DMS53 (cell line): ENCODE measurements at regions not wholly inside any gene's neighbourhood (a gene's known extent, or its start where the extent isn't known, plus 50 kb on each side); places are given as distances from the start of the nearest gene placed in this dataset.

Experiments
- DNase-seq: peaks from one replicate; lab custom pipeline; 2025; lab: John Stamatoyannopoulos, UW

GRCh38 chr20:9981829-9982228 is 53.0 kb upstream of the ANKEF1 start:
- no peak for DNase-seq

GRCh38 chr20:9978397-9979004 is 56.3 kb upstream of the ANKEF1 start:
- peak; percentile 89 for DNase-seq

GRCh38 chr20:9977629-9978028 is 57.2 kb upstream of the ANKEF1 start:
- no peak for DNase-seq

GRCh38 chr20:9974324-9974723 is 60.5 kb upstream of the ANKEF1 start:
- no peak for DNase-seq

GRCh38 chr20:9971746-9972145 is 63.0 kb upstream of the ANKEF1 start:
- no peak for DNase-seq

- DNase-seq = no peak
These were observed 65.2 kb upstream of the ANKEF1 start for GRCh38 chr20:9969626-9970025.

GRCh38 chr20:9968015-9968414 is 66.8 kb upstream of the ANKEF1 start:
- no peak for DNase-seq

- peak; percentile 27 for DNase-seq
These were observed 67.8 kb upstream of the ANKEF1 start for GRCh38 chr20:9966966-9967365.

GRCh38 chr20:9963029-9963428 is 71.8 kb upstream of the ANKEF1 start:
- no peak for DNase-seq

- no peak for DNase-seq
These were observed 76.1 kb upstream of the ANKEF1 start for GRCh38 chr20:9958693-9959092.

GRCh38 chr20:9955646-9956045 is 79.1 kb upstream of the ANKEF1 start:
- DNase-seq = no peak

GRCh38 chr20:9949563-9949962 is 85.2 kb upstream of the ANKEF1 start:
- no peak for DNase-seq

GRCh38 chr20:9945408-9945807 is 89.4 kb upstream of the ANKEF1 start:
- DNase-seq = peak; percentile 22

GRCh38 chr20:9942736-9943135 is 92.1 kb upstream of the ANKEF1 start:
- no peak for DNase-seq

GRCh38 chr20:9940329-9940728 is 94.5 kb upstream of the ANKEF1 start:
- DNase-seq = no peak

- DNase-seq = no peak
These were observed 95.6 kb upstream of the ANKEF1 start for GRCh38 chr20:9939231-9939630.

GRCh38 chr20:9935285-9935684 is 96.4 kb upstream of the PAK5 start:
- no peak for DNase-seq

GRCh38 chr20:9930142-9930541 is 91.3 kb upstream of the PAK5 start:
- DNase-seq = no peak

- DNase-seq = peak; percentile 16
These were observed 90.1 kb upstream of the PAK5 start for GRCh38 chr20:9928955-9929354.

- DNase-seq = no peak
These were observed 89.4 kb upstream of the PAK5 start for GRCh38 chr20:9928281-9928737.

- DNase-seq = no peak
These were observed 88.3 kb upstream of the PAK5 start for GRCh38 chr20:9927224-9927623.

- no peak for DNase-seq
These were observed 87.6 kb upstream of the PAK5 start for GRCh38 chr20:9926476-9926875.

GRCh38 chr20:9926007-9926406 is 87.1 kb upstream of the PAK5 start:
- no peak for DNase-seq

GRCh38 chr20:9923648-9924047 is 84.8 kb upstream of the PAK5 start:
- no peak for DNase-seq

GRCh38 chr20:9920866-9921265 is 82.0 kb upstream of the PAK5 start:
- DNase-seq = no peak
